ENCODE measurements at regions not wholly inside any gene's neighbourhood (a gene's known extent, or its start where the extent isn't known, plus 50 kb on each side); places are given as distances from the start of the nearest gene placed in this dataset.

- no peak for DNase-seq
Measured at GRCh38 chr13:111519041-111519440, 198.6 kb downstream of the TEX29 start.

GRCh38 chr13:111519490-111520170 lies 199.2 kb downstream of the TEX29 start:
- no peak for DNase-seq

GRCh38 chr13:111521030-111521429 lies 200.6 kb downstream of the TEX29 start:
- no peak for DNase-seq

GRCh38 chr13:111521691-111522229 lies 201.3 kb downstream of the TEX29 start:
- no peak for DNase-seq

- no peak for DNase-seq
Measured at GRCh38 chr13:111525320-111526118, 205.1 kb downstream of the TEX29 start.

- DNase-seq: no peak
Measured at GRCh38 chr13:111526922-111527321, 206.5 kb downstream of the TEX29 start.

GRCh38 chr13:111527614-111528229 lies 207.3 kb downstream of the TEX29 start:
- DNase-seq: no peak

GRCh38 chr13:111528513-111528912 lies 208.1 kb downstream of the TEX29 start:
- no peak for DNase-seq

- no peak for DNase-seq
Measured at GRCh38 chr13:111530137-111530870, 209.9 kb downstream of the TEX29 start.

GRCh38 chr13:111531505-111531904 lies 211.1 kb downstream of the TEX29 start:
- peak; percentile 24 for DNase-seq

GRCh38 chr13:111532111-111532510 lies 211.7 kb downstream of the TEX29 start:
- no peak for DNase-seq

GRCh38 chr13:111533900-111534683 lies 213.7 kb downstream of the TEX29 start:
- DNase-seq: peak; percentile 60

- DNase-seq: no peak
Measured at GRCh38 chr13:111534751-111535522, 214.5 kb downstream of the TEX29 start.

- DNase-seq: no peak
Measured at GRCh38 chr13:111535523-111535811, 215.0 kb downstream of the TEX29 start.

GRCh38 chr13:111536075-111536642 lies 215.7 kb downstream of the TEX29 start:
- no peak for DNase-seq

GRCh38 chr13:111537115-111537728 lies 216.8 kb downstream of the TEX29 start:
- no peak for DNase-seq

- no peak for DNase-seq
Measured at GRCh38 chr13:111537843-111538499, 217.5 kb downstream of the TEX29 start.

- DNase-seq: no peak
Measured at GRCh38 chr13:111539252-111539651, 218.8 kb downstream of the TEX29 start.

GRCh38 chr13:111539791-111540446 lies 219.5 kb downstream of the TEX29 start:
- no peak for DNase-seq

- no peak for DNase-seq
Measured at GRCh38 chr13:111540486-111540885, 220.0 kb downstream of the TEX29 start.

Data from DMS79 (cell line).